KBM-7 (cell line): ENCODE measurements at regions not wholly inside any gene's neighbourhood (a gene's known extent, or its start where the extent isn't known, plus 50 kb on each side); places are given as distances from the start of the nearest gene placed in this dataset.

ENCODE experiments used
- DNase-seq: peaks from one replicate; pipeline ENCODE4 v3.0.0-alpha.2; 2015
- in situ Hi-C: fragments of 300-500 bp; cut with MboI; formaldehyde crosslinking; loops from 2 replicates; pipeline ENCODE4 v1.14.3; 2020; ENCODE audit warnings: low sequenced_read_pairs, low pct_unique_long_range_greater_than_20kb, mixed read lengths

DNA sequence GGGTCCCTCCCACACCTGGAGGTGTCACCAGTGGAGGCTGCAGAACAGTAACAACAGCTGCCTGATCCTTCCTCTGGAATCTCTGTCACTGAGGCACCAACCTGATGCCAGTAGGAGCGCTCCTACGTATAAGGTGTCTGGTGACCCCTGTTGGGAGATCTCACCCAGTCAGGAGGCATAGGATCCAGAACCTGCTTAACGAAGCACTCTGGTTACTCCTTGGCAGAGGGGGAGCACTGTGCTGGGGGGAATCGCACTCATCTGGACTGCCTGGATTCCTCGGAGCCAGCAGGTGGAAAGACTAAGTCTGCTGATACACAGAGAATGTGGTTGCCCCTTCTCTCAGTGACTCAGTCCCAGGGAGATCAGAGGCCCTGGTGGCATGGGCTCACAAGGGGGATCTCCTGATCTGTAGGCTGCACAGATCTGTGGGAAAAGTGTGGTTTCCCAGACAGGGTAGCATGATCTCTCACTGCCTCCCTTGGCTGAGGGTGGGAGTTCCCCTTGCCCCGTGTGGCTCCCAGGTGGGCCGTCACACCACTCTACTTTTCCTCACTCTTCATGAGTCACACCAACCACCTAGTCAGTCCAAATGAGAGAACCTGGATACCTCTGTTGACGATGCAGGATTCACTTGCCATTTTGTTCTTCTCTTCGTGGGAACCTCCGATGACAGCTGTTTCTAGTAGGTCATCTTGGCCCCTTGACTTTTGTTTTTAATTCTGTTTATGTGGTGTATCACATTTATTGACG is 305.9 kb downstream of the IDS start:
- DNase-seq: no peak
- in situ Hi-C loops: no loop called here

DNA sequence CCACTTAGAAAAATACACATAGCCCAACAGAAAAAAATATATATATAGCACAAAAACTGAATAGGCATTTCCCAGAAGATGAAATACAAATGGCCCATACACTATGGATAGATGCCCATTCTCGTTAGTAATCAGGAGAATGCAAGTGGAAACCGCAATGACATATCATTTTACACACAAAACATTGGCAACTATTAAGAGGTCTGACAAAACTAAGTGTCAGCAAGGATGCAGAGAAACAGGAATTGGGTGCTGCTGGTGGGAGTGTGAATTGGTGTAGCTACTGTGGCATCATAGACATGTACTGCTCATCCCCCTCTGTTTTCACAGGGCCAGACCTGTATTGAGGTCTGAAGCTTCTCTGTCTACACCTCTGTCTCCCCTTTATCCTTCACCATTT is 320.0 kb downstream of the IDS start:
- DNase-seq: no peak
- in situ Hi-C loops: no loop called here

- in situ Hi-C loops: no loop called here
- DNase-seq: no peak
Measured at GRCh38 chrX:149161435-149162088, 343.5 kb downstream of the IDS start.

- DNase-seq: no peak
- in situ Hi-C loops: no loop called here
Measured at GRCh38 chrX:149157976-149158375, 347.1 kb downstream of the IDS start.

DNA sequence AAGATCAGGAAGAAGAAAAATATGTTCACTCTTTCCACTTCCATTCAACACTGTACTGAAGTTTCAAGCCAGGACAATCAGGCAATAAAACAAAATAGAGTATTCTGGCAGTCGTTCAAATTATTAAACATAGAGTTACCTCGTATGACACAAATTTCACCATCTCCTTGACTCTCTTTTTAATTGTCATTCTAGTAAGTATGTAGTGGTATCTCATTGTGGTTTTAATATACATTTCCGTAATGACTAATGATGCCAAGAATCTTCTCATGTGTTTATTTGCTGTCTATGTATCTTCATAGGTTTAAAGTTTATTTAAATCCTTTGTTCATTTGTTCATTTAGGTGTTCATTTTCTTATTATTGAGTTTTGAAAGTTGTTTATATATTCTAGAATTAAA is 352.2 kb downstream of the IDS start:
- no peak for DNase-seq
- in situ Hi-C loops: no loop called here

GRCh38 chrX:149151805-149152757 is 353.0 kb downstream of the IDS start:
- no peak for DNase-seq
- in situ Hi-C loops: no loop called here

- in situ Hi-C loops: no loop called here
- peak; percentile 37 for DNase-seq
Measured at GRCh38 chrX:149145845-149146285, 359.2 kb downstream of the IDS start.

DNA sequence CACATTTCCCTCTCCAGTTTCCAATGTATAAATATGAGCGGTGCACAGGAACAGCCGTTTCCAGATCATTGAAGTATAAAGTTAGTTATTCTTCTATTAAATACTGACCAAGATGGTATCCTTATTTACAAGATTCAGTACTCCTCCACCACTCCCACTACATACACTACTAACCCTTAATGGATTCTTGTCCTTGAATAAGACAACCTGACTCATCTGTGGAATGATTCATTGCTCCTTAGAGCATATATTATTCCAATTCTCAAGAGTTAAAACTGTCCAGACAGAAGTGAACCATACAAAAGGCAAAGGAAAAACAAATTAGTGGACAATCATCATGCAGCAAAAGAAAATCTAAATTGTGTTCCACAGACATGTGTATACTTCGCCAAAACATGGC is 373.3 kb downstream of the IDS start:
- DNase-seq: no peak
- in situ Hi-C loops: no loop called here

- in situ Hi-C loops: no loop called here
- no peak for DNase-seq
Measured at GRCh38 chrX:149129767-149130166, 375.3 kb downstream of the IDS start.

GRCh38 chrX:149124526-149125108 is 380.5 kb downstream of the IDS start:
- DNase-seq: no peak
- in situ Hi-C loops: no loop called here

- in situ Hi-C loops: no loop called here
- no peak for DNase-seq
Measured at GRCh38 chrX:149121206-149121920, 383.7 kb downstream of the IDS start.

- DNase-seq: no peak
- in situ Hi-C loops: no loop called here
Measured at GRCh38 chrX:149120459-149120858, 384.6 kb downstream of the IDS start.

DNA sequence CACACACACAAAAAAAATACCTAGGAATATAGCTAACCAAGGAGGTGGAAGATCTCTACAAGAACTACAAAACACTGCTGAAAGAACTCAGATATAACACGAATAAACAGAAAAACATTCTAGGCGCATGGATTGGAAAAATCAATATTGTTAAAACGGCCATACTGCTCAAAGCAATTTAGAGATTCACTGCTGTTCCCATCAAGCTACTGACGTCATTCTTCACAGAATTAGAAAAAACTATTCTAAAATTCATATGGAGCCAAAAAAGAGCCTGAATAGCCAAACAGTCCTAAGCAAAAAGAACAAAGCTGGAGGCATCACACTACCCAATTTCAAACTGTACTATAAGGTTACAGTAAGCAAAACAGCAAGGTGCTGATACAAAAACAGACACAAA is 390.2 kb downstream of the IDS start:
- in situ Hi-C loops: no loop called here
- DNase-seq: no peak

DNA sequence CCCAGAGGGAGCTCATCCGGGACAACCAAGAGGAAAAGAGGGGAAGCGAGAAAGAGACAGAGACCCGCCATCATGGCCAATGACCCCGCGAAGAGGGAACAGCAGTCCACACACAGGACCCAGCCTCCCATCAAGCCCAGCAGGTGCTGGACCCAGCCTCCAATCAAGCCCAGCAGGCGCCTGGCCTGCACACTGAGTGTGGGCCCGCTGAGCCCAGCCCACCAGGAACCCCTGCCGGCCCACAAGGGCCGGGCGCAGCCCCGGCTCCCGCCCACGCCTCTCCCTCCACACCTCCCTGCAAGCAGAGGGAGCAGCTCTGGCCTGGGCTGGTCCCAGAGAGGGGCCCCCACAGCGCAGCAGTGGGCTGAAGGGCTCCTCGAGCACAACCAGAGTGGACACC is 391.1 kb downstream of the IDS start:
- in situ Hi-C loops: no loop called here
- no peak for DNase-seq

GRCh38 chrX:149097786-149098185 is 407.3 kb downstream of the IDS start:
- in situ Hi-C loops: no loop called here
- DNase-seq: no peak

- in situ Hi-C loops: no loop called here
Measured at GRCh38 chrX:149092179-149092578, 412.9 kb downstream of the IDS start.

GRCh38 chrX:149079805-149080406 is 425.2 kb downstream of the IDS start:
- in situ Hi-C loops: no loop called here

More at GRCh38 chrX:149092179-149092578, 412.9 kb downstream of the IDS start:
- no peak for DNase-seq

GRCh38 chrX:149074398-149074797 is 430.7 kb downstream of the IDS start:
- DNase-seq: peak; percentile 20
- in situ Hi-C loops: no loop called here

More at GRCh38 chrX:149079805-149080406, 425.2 kb downstream of the IDS start:
- DNase-seq: no peak
